OCI-LY7 (cell line): ENCODE measurements at regions not wholly inside any gene's neighbourhood (a gene's known extent, or its start where the extent isn't known, plus 50 kb on each side); places are given as distances from the start of the nearest gene placed in this dataset.

Experiments
- BruUV-seq: library from RNA; stranded (reverse); fragments of 400-500 nt; replicated peaks from 2 replicates; lab custom pipeline; 2021; lab: Mats Ljungman, UMichigan
- CTCF ChIA-PET: fragments of 300-600 bp; sonication (Branson Sonifier 250); formaldehyde crosslinking; loops from one replicate; lab custom pipeline; 2022; ENCODE audit warnings: antibody characterized with exemption; ENCODE audit not compliant: unreplicated experiment; lab: Charles Lee
- POLR2A ChIA-PET: fragments of 300-600 bp; sonication (Branson Sonifier 250); formaldehyde crosslinking; loops from one replicate; lab custom pipeline; 2022; ENCODE audit warnings: antibody characterized with exemption; lab: Charles Lee
- DNase-seq: peaks from one replicate; pipeline ENCODE4 v3.0.0-alpha.2; 2015; ENCODE audit warnings: low spot score
- H2AFZ ChIP-seq: fragments of 200-600 bp; sonication (generic), shearing (Covaris generic); 2 replicates; pipeline ENCODE4 v1.6.1; 2014; ENCODE audit warnings: mild to moderate bottlenecking, antibody characterized with exemption, low read length, moderate library complexity
- H3K27ac ChIP-seq: fragments of 200-600 bp; sonication (generic); 2 replicates; pipeline ENCODE4 v1.5.1; 2014; ENCODE audit warnings: mixed run types, low read depth, mild to moderate bottlenecking, moderate library complexity, low read length, inconsistent platforms; ENCODE audit not compliant: poor library complexity, severe bottlenecking
- H3K36me3 ChIP-seq: fragments of 200-600 bp; sonication (generic); 2 replicates; pipeline ENCODE4 v1.6.1; 2014; ENCODE audit warnings: mild to moderate bottlenecking, antibody characterized with exemption, low read length, moderate library complexity, mixed read lengths; ENCODE audit not compliant: insufficient read depth
- H3K4me1 ChIP-seq: fragments of 200-600 bp; sonication (generic); 2 replicates; pipeline ENCODE4 v1.5.1; 2014; ENCODE audit warnings: mild to moderate bottlenecking, low read length; ENCODE audit not compliant: insufficient read depth, poor library complexity, severe bottlenecking
- H3K4me2 ChIP-seq: fragments of 200-600 bp; sonication (generic); 2 replicates; pipeline ENCODE4 v1.6.1; 2014; ENCODE audit warnings: mild to moderate bottlenecking, low read length
- H3K4me3 ChIP-seq: fragments of 200-600 bp; sonication (generic); 2 replicates; pipeline ENCODE4 v1.5.1; 2014; ENCODE audit warnings: mild to moderate bottlenecking, low read depth, low read length; ENCODE audit not compliant: poor library complexity, severe bottlenecking
- H3K79me2 ChIP-seq: fragments of 200-600 bp; sonication (generic); 2 replicates; pipeline ENCODE4 v1.6.1; 2016; ENCODE audit warnings: low read depth, mild to moderate bottlenecking, low read length, moderate library complexity, mixed read lengths; ENCODE audit not compliant: insufficient read depth
- H3K9me2 ChIP-seq: fragments of 200-600 bp; sonication (generic); 2 replicates; pipeline ENCODE4 v1.6.1; 2016; ENCODE audit warnings: mild to moderate bottlenecking, low read length, mixed read lengths; ENCODE audit not compliant: insufficient read depth
- H3K9me3 ChIP-seq: fragments of 200-600 bp; sonication (generic); 2 replicates; pipeline ENCODE4 v1.6.1; 2014; ENCODE audit warnings: mild to moderate bottlenecking, mixed run types, low read length, mixed read lengths
- H4K20me1 ChIP-seq: fragments of 200-600 bp; sonication (generic); 2 replicates; pipeline ENCODE4 v1.6.1; 2014; ENCODE audit warnings: mild to moderate bottlenecking, antibody characterized with exemption, low read length, moderate library complexity, mixed read lengths; ENCODE audit not compliant: insufficient read depth
- EZH2phosphoT487 ChIP-seq: fragments of 200-600 bp; sonication (generic); IDR thresholded peaks from 2 replicates; pipeline ENCODE4 v1.6.1; 2018; ENCODE audit warnings: low read depth, borderline replicate concordance, mild to moderate bottlenecking, mixed run types, antibody characterized with exemption, low read length, moderate library complexity, mixed read lengths
- intact Hi-C: fragments of 100-400 bp; cut with micrococcal nuclease; formaldehyde crosslinking; loops from one replicate; pipeline ENCODE4 v1.10.0; 2022; ENCODE audit not compliant: unreplicated experiment
- TF ChIP-seq, protein P1 (sequence below): fragments of 200-600 bp; sonication (generic); conservative IDR thresholded peaks from 2 replicates; pipeline ENCODE4 v1.5.1; 2014; ENCODE audit warnings: mild to moderate bottlenecking, antibody characterized with exemption, low read length, moderate library complexity, mixed read lengths

- Histone ChIP-seq H3K27ac (no peak overlapping the region), H3K9me3 (no peaks in the 10 kb centered on the region), H3K4me3 (no peak overlapping the region), H3K4me1 (no peaks in the 10 kb centered on the region), H4K20me1 (no peaks in the 10 kb centered on the region), H3K36me3 (no peaks in the 10 kb centered on the region), H3K79me2 (no peaks in the 10 kb centered on the region), H2AFZ (no peak overlapping the region), H3K9me2 (no peaks in the 10 kb centered on the region), H3K4me2 (no peak overlapping the region)
- no peak for DNase-seq
- no peak for TF ChIP-seq EZH2phosphoT487
- TF ChIP-seq, protein P1, sequence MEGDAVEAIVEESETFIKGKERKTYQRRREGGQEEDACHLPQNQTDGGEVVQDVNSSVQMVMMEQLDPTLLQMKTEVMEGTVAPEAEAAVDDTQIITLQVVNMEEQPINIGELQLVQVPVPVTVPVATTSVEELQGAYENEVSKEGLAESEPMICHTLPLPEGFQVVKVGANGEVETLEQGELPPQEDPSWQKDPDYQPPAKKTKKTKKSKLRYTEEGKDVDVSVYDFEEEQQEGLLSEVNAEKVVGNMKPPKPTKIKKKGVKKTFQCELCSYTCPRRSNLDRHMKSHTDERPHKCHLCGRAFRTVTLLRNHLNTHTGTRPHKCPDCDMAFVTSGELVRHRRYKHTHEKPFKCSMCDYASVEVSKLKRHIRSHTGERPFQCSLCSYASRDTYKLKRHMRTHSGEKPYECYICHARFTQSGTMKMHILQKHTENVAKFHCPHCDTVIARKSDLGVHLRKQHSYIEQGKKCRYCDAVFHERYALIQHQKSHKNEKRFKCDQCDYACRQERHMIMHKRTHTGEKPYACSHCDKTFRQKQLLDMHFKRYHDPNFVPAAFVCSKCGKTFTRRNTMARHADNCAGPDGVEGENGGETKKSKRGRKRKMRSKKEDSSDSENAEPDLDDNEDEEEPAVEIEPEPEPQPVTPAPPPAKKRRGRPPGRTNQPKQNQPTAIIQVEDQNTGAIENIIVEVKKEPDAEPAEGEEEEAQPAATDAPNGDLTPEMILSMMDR, result no peak
- intact Hi-C loops, result no loop called here
- ChIA-PET POLR2A (interaction anchor here (1.1 kb wide), 1 partner anchor 26 kb away, joined by 4 read pairs; no protein-coding TSS in a partner anchor), CTCF (no interaction called here)
- no TSS peak for BruUV-seq
Observed at GRCh38 chr5:58182287-58182841, 277.5 kb downstream of the PLK2 start.

DNA sequence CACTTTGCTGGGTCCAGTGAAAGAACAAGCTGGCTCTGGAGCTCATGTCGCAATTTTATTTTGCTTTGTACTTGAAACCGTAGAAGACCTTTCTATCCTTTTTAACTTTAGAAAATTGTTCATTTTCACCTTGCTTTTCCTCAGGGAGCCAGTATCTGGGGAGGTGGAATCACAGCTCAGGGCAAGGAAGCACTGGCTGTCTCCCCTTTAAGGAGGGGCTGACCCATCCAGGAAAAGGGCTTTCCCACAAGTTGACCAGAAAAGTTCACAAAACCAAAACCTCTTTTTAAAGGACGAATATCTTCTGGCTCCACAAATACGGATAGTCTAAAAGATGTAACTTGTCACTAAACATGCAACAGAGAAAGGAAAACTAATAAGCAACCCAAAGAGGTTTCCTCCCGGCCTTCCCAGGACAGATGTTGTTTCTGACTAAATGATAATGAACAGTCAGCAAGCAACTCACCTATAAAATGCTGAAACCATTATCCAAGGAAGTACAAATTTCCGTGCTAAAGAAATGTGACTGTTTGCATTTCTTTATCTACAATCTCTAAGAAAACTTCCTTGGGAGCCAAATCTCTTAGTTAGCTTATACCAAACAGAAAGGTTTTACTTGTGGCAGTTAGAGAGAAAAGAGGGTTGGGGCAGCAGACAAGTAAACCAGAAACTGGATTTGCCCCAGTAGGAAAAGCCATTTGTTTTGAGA, 278.2 kb downstream of the PLK2 start:
- no peaks in the 10 kb centered on the region for H3K36me3 ChIP-seq
- H3K27ac ChIP-seq, result no peak overlapping the region
- no peak for TF ChIP-seq EZH2phosphoT487
- TF ChIP-seq, protein P1, result no peak
- ChIA-PET CTCF (no interaction called here), POLR2A (interaction anchor here (1.1 kb wide), 1 partner anchor 25 kb away, joined by 4 read pairs; no protein-coding TSS in a partner anchor)
- H3K9me3 ChIP-seq, result no peaks in the 10 kb centered on the region
- no peak overlapping the region for H3K4me2 ChIP-seq
- no TSS peak for BruUV-seq
- DNase-seq, result no peak
- H3K9me2 ChIP-seq, result no peaks in the 10 kb centered on the region
- no peaks in the 10 kb centered on the region for H4K20me1 ChIP-seq
- H3K4me3 ChIP-seq, result no peak overlapping the region
- intact Hi-C loops, result no loop called here
- no peaks in the 10 kb centered on the region for H3K79me2 ChIP-seq
- H3K4me1 ChIP-seq, result no peaks in the 10 kb centered on the region
- no peak overlapping the region for H2AFZ ChIP-seq

DNA sequence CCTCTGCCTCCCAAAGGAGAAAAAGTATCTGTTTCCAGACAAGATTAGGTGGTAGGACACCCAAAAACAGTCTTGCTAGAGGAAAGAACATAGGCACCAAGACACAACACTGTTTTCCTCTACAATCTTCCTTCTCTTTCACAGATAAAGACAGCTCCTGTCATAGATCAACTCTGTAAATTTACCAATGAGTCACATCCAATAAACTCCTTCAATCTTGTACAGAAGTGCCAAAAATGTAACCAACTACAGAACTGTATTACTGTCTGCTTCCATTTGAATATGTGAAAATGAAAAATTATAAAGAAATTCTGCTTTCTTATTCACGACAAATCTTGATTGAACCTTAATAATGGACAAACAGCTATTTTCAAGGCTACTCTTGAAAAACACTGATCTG, 286.9 kb downstream of the PLK2 start:
- intact Hi-C loops, result no loop called here

More for the DNA sequence above, 286.9 kb downstream of the PLK2 start:
- Histone ChIP-seq H4K20me1 (no peaks in the 10 kb centered on the region), H2AFZ (no peak overlapping the region), H3K79me2 (no peaks in the 10 kb centered on the region), H3K27ac (no peak overlapping the region), H3K4me1 (no peaks in the 10 kb centered on the region), H3K9me3 (no peaks in the 10 kb centered on the region), H3K4me3 (no peak overlapping the region), H3K9me2 (no peaks in the 10 kb centered on the region), H3K36me3 (no peaks in the 10 kb centered on the region), H3K4me2 (no peak overlapping the region)
- no peak for TF ChIP-seq EZH2phosphoT487
- TF ChIP-seq, protein P1, result no peak
- no TSS peak for BruUV-seq
- ChIA-PET CTCF (no interaction called here), POLR2A (no interaction called here)
- no peak for DNase-seq
